Colonic mucosa (tissue), 4 donors: ENCODE measurements at regions not wholly inside any gene's neighbourhood (a gene's known extent, or its start where the extent isn't known, plus 50 kb on each side); places are given as distances from the start of the nearest gene placed in this dataset.

Experiments
- DNase-seq: peaks from one replicate; pipeline ENCODE4 v3.0.0-alpha.2; 2020
- H3K27ac ChIP-seq: fragments of 200-600 bp; one replicate; pipeline ENCODE4 v1.8.0; 2021
- H3K27me3 ChIP-seq: fragments of 200-600 bp; one replicate; pipeline ENCODE4 v1.8.0; 2021
- H3K36me3 ChIP-seq: fragments of 200-600 bp; one replicate; pipeline ENCODE4 v1.8.0; 2021
- H3K4me1 ChIP-seq: fragments of 200-600 bp; one replicate; pipeline ENCODE4 v1.8.0; 2021; ENCODE audit warnings: mild to moderate bottlenecking
- H3K4me3 ChIP-seq: fragments of 200-600 bp; one replicate; pipeline ENCODE4 v1.8.0; 2021
- H3K9ac ChIP-seq, 2 donors: one replicate each; pipeline ENCODE4 v1.7.0; 2013; ENCODE audit warnings: control low read depth in 2 of 2, low read depth in 2 of 2, low read length in 2 of 2
- H3K9me3 ChIP-seq: fragments of 200-600 bp; one replicate; pipeline ENCODE4 v1.8.0; 2021
- intact Hi-C: fragments of 100-400 bp; cut with DNase I; formaldehyde crosslinking; loops from one replicate; pipeline ENCODE4 v1.14.1; 2022
- TF ChIP-seq, protein P1 (sequence below): fragments of 200-600 bp; IDR thresholded peaks from one replicate; pipeline ENCODE4 v1.8.0; 2022; ENCODE audit warnings: antibody characterized with exemption, mild to moderate bottlenecking
- donor health status: healthy.
- donor health status: DM: no; HTN: no; CAD: no.
- donor health status: DM: no; HTN: no; CAD: no.

- intact Hi-C loops: no loop called here
- DNase-seq: no peak
- Histone ChIP-seq H3K4me1 (no peaks in the 10 kb centered on the region), H3K27ac (no peak overlapping the region), H3K4me3 (no peak overlapping the region), H3K27me3 (no peaks in the 10 kb centered on the region), H3K9me3 (no peaks in the 10 kb centered on the region), H3K9ac (no peak overlapping the region), H3K36me3 (no peaks in the 10 kb centered on the region)
- TF ChIP-seq, protein P1, sequence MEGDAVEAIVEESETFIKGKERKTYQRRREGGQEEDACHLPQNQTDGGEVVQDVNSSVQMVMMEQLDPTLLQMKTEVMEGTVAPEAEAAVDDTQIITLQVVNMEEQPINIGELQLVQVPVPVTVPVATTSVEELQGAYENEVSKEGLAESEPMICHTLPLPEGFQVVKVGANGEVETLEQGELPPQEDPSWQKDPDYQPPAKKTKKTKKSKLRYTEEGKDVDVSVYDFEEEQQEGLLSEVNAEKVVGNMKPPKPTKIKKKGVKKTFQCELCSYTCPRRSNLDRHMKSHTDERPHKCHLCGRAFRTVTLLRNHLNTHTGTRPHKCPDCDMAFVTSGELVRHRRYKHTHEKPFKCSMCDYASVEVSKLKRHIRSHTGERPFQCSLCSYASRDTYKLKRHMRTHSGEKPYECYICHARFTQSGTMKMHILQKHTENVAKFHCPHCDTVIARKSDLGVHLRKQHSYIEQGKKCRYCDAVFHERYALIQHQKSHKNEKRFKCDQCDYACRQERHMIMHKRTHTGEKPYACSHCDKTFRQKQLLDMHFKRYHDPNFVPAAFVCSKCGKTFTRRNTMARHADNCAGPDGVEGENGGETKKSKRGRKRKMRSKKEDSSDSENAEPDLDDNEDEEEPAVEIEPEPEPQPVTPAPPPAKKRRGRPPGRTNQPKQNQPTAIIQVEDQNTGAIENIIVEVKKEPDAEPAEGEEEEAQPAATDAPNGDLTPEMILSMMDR: no peak
These were observed 1746.4 kb upstream of the PCDH7 start for GRCh38 chr4:28973587-28974350.

- Histone ChIP-seq H3K4me1 (no peaks in the 10 kb centered on the region), H3K27ac (no peak overlapping the region), H3K27me3 (no peaks in the 10 kb centered on the region), H3K36me3 (no peaks in the 10 kb centered on the region), H3K9me3 (no peaks in the 10 kb centered on the region), H3K9ac (no peak overlapping the region), H3K4me3 (no peak overlapping the region)
- intact Hi-C loops: no loop called here
- DNase-seq: no peak
- TF ChIP-seq, protein P1: no peak
These were observed 1743.8 kb upstream of the PCDH7 start for GRCh38 chr4:28976369-28976768.

DNA sequence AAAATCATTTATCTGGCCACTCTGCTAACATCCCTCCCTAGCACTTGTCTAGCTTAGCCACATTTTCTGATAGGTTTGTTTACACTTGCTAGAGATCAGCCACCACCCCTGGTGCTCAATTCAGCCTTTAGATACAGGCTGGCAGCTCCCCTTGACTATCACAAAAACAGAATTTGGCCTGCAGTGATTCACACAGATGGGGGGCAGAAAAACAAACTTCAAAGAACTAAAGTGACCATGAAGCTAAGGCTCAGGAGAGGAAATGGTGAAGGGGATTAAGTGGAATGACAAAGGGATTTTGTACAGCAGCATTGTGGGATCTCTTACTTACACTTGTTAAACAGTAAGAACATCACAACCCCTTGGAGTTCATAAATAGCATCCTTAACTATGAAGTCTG, 1718.0 kb upstream of the PCDH7 start:
- Histone ChIP-seq H3K36me3 (no peaks in the 10 kb centered on the region), H3K9me3 (no peaks in the 10 kb centered on the region), H3K27me3 (no peaks in the 10 kb centered on the region), H3K4me1 (no peaks in the 10 kb centered on the region), H3K4me3 (no peak overlapping the region), H3K9ac (no peak overlapping the region), H3K27ac (no peak overlapping the region)
- DNase-seq: no peak
- intact Hi-C loops: no loop called here
- TF ChIP-seq, protein P1: no peak

DNA sequence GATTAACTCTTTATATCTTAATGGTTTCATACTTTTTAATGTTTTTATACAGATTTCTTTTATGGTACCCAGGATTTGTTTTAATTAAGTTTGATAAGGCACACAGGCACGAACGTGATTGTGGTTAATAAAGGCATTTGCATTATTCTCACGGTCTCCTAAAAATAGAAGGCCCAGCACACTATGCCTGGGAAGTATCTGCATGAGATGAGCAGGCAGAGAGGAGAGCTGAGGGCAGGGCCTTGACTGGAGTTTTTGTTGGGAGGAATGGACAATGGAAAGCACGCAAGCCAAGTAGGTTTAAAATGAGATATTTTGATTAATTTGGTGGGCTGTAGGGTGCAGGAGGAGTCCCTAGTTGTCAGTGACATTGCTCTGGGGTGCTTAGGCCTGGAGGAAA, 1714.3 kb upstream of the PCDH7 start:
- no peaks in the 10 kb centered on the region for H3K27me3 ChIP-seq
- TF ChIP-seq, protein P1: no peak
- H3K27ac ChIP-seq: no peak overlapping the region
- intact Hi-C loops: no loop called here
- no peaks in the 10 kb centered on the region for H3K36me3 ChIP-seq
- no peak for DNase-seq
- H3K9me3 ChIP-seq: no peaks in the 10 kb centered on the region
- H3K9ac ChIP-seq: no peak overlapping the region
- no peaks in the 10 kb centered on the region for H3K4me1 ChIP-seq
- H3K4me3 ChIP-seq: no peak overlapping the region

GRCh38 chr4:29009908-29010307, 1710.3 kb upstream of the PCDH7 start:
- DNase-seq: no peak
- no peaks in the 10 kb centered on the region for H3K36me3 ChIP-seq
- no peaks in the 10 kb centered on the region for H3K27me3 ChIP-seq
- H3K4me1 ChIP-seq: no peaks in the 10 kb centered on the region
- TF ChIP-seq, protein P1: no peak
- H3K9me3 ChIP-seq: no peaks in the 10 kb centered on the region
- no peak overlapping the region for H3K9ac ChIP-seq
- H3K4me3 ChIP-seq: no peak overlapping the region
- intact Hi-C loops: no loop called here
- H3K27ac ChIP-seq: no peak overlapping the region
